Hematopoietic multipotent progenitor cell treated with erythropoietin and hydrocortisone succinate and interleukin-3 and kit ligand, for 8 days (in vitro differentiated cells): ENCODE measurements at regions not wholly inside any gene's neighbourhood (a gene's known extent, or its start where the extent isn't known, plus 50 kb on each side); places are given as distances from the start of the nearest gene placed in this dataset.
"Not testable (repeated sequence)": the region's sequence is repeated elsewhere in the genome, so short reads cannot be mapped to it uniquely, and the experiment has no call there.

Experiments used
- DNase-seq: peaks from one replicate; pipeline ENCODE4 v3.0.0-alpha.2; 2015

GRCh38 chr5:89711526-89711925 is 698.0 kb downstream of the CETN3 start:
- DNase-seq = no peak

GRCh38 chr5:89710006-89710405 is 699.5 kb downstream of the CETN3 start:
- DNase-seq = no peak

- no peak for DNase-seq
Measured at GRCh38 chr5:89707891-89708290, 701.7 kb downstream of the CETN3 start.

- DNase-seq = no peak
Measured at GRCh38 chr5:89706731-89707130, 702.8 kb downstream of the CETN3 start.

- DNase-seq = no peak
Measured at GRCh38 chr5:89703817-89704216, 705.7 kb downstream of the CETN3 start.

- DNase-seq = no peak
Measured at GRCh38 chr5:89698028-89698427, 711.5 kb downstream of the CETN3 start.

GRCh38 chr5:89697581-89697980 is 712.0 kb downstream of the CETN3 start:
- DNase-seq = no peak

- DNase-seq = no peak
Measured at GRCh38 chr5:89695371-89695770, 714.2 kb downstream of the CETN3 start.

GRCh38 chr5:89694026-89694550 is 715.5 kb downstream of the CETN3 start:
- no peak for DNase-seq

- no peak for DNase-seq
Measured at GRCh38 chr5:89690331-89690730, 719.2 kb downstream of the CETN3 start.

- DNase-seq = peak; percentile 3
Measured at GRCh38 chr5:89686081-89686765, 723.3 kb downstream of the CETN3 start.

- DNase-seq = no peak
Measured at GRCh38 chr5:89676634-89677033, 732.9 kb downstream of the CETN3 start.

GRCh38 chr5:89673019-89673418 is 736.5 kb downstream of the CETN3 start:
- no peak for DNase-seq

- DNase-seq = no peak
Measured at GRCh38 chr5:89668821-89669220, 740.7 kb downstream of the CETN3 start.

GRCh38 chr5:89662499-89662898 is 747.1 kb downstream of the CETN3 start:
- DNase-seq = no peak

GRCh38 chr5:89638871-89639270 is 755.9 kb upstream of the MEF2C start:
- DNase-seq = no peak

- DNase-seq = not testable (repeated sequence)
Measured at GRCh38 chr5:89634176-89634575, 751.2 kb upstream of the MEF2C start.

GRCh38 chr5:89630064-89630463 is 747.1 kb upstream of the MEF2C start:
- DNase-seq = not testable (repeated sequence)

GRCh38 chr5:89628876-89629635 is 746.1 kb upstream of the MEF2C start:
- no peak for DNase-seq

GRCh38 chr5:89615839-89616518 is 733.0 kb upstream of the MEF2C start:
- DNase-seq = no peak

- no peak for DNase-seq
Measured at GRCh38 chr5:89613222-89613956, 730.4 kb upstream of the MEF2C start.

GRCh38 chr5:89606939-89607534 is 724.1 kb upstream of the MEF2C start:
- no peak for DNase-seq

- DNase-seq = no peak
Measured at GRCh38 chr5:89604342-89604741, 721.4 kb upstream of the MEF2C start.
